BE2C (cell line): ENCODE measurements at regions not wholly inside any gene's neighbourhood (a gene's known extent, or its start where the extent isn't known, plus 50 kb on each side); places are given as distances from the start of the nearest gene placed in this dataset.
"Not testable (repeated sequence)": the region's sequence is repeated elsewhere in the genome, so short reads cannot be mapped to it uniquely, and the experiment has no call there.

Experiments used
- DNase-seq: peaks from one replicate; pipeline ENCODE4 v3.0.0-alpha.2; 2020
- H3K27me3 ChIP-seq: fragments of 250-450 bp; sonication (Bioruptor Pico); 2 replicates; pipeline ENCODE4 v1.5.1; 2020; ENCODE audit warnings: mild to moderate bottlenecking
- H3K36me3 ChIP-seq: fragments of 250-450 bp; sonication (Bioruptor Pico); 2 replicates; pipeline ENCODE4 v1.5.1; 2020; ENCODE audit warnings: mild to moderate bottlenecking
- H3K4me1 ChIP-seq: fragments of 250-450 bp; sonication (Bioruptor Pico); 2 replicates; pipeline ENCODE4 v1.5.1; 2020
- H3K4me3 ChIP-seq: 2 replicates; pipeline ENCODE4 v1.5.1; 2011; ENCODE audit warnings: low read depth, low read length
- H3K9me3 ChIP-seq: fragments of 250-450 bp; sonication (Bioruptor Pico); 2 replicates; pipeline ENCODE4 v1.5.1; 2020
- TF ChIP-seq, protein P1 (sequence below): IDR thresholded peaks from 2 replicates; pipeline ENCODE4 v1.5.1; 2012; ENCODE audit warnings: mild to moderate bottlenecking, low read depth, low read length

DNA sequence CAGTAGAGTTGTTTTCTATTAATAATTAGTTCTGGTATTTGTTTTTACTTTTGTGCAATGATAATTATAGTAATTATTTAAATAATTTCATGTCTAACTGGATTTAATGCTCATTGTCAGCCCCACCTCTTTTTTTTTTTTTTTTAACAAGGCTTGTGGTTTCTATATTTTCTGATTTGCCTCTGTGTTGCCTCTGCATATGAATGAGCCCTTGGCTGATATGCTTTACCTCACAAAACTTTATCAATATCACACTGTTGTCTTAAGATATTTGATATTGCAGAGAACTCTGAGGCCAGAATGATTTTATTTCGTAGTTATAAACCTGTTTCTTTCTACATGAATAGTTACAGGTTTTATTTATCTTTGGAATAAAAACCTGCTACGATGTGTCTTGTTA is 116.2 kb upstream of the ATP2B1 start:
- Histone ChIP-seq H3K9me3 (no peaks in the 10 kb centered on the region; the same call in 1 of the 2 replicates), H3K4me1 (no peaks in the 10 kb centered on the region; the same call in 1 of the 2 replicates), H3K36me3 (no peaks in the 10 kb centered on the region), H3K27me3 (no peaks in the 10 kb centered on the region), H3K4me3 (no peak overlapping the region)
- DNase-seq: no peak
- TF ChIP-seq, protein P1, sequence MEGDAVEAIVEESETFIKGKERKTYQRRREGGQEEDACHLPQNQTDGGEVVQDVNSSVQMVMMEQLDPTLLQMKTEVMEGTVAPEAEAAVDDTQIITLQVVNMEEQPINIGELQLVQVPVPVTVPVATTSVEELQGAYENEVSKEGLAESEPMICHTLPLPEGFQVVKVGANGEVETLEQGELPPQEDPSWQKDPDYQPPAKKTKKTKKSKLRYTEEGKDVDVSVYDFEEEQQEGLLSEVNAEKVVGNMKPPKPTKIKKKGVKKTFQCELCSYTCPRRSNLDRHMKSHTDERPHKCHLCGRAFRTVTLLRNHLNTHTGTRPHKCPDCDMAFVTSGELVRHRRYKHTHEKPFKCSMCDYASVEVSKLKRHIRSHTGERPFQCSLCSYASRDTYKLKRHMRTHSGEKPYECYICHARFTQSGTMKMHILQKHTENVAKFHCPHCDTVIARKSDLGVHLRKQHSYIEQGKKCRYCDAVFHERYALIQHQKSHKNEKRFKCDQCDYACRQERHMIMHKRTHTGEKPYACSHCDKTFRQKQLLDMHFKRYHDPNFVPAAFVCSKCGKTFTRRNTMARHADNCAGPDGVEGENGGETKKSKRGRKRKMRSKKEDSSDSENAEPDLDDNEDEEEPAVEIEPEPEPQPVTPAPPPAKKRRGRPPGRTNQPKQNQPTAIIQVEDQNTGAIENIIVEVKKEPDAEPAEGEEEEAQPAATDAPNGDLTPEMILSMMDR: no peak

DNA sequence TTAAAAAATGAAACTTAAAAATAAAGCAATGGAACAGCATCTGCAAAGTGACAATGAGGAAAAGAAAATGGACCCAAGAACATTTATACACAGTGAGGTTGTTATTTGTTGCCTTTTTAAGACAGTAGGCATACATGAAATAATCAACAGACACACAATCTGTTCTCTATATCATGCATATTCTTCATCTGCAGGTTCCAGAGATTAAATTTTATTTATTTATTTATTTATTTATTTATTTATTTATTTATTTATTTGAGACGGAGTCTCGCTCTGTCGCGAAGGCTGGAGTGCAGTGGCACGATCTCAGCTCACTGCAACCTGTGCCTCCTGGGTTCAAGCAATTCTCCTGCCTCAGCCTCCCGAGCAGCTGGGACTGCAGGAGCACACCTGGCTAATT is 114.4 kb upstream of the ATP2B1 start:
- not testable (repeated sequence) for H3K9me3 ChIP-seq, DNase-seq, H3K4me3 ChIP-seq, H3K27me3 ChIP-seq, H3K36me3 ChIP-seq, H3K4me1 ChIP-seq

DNA sequence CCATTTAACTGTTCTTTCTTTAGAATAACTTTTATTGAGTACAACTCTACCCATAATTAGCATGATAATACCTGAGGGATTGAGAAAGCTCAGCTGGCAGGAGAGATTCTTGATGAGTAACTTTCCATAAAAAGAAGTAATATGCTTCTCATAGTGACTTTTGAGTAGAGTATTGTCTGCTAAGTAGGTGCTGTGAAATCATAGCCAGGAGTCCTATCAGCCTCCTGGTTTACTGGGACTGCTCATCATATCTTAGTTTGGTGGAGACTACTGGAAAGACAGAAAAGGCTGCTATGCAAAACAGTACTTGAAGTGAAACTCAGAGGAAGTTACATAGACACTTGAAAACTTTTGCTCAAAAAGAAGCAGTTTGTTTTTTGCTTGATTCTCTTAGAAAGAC is 113.3 kb upstream of the ATP2B1 start:
- no peak overlapping the region for H3K4me3 ChIP-seq
- H3K27me3 ChIP-seq: no peaks in the 10 kb centered on the region
- H3K36me3 ChIP-seq: no peaks in the 10 kb centered on the region
- TF ChIP-seq, protein P1: no peak
- H3K9me3 ChIP-seq: no peaks in the 10 kb centered on the region; the same call in 1 of the 2 replicates
- no peaks in the 10 kb centered on the region for H3K4me1 ChIP-seq
- no peak for DNase-seq

DNA sequence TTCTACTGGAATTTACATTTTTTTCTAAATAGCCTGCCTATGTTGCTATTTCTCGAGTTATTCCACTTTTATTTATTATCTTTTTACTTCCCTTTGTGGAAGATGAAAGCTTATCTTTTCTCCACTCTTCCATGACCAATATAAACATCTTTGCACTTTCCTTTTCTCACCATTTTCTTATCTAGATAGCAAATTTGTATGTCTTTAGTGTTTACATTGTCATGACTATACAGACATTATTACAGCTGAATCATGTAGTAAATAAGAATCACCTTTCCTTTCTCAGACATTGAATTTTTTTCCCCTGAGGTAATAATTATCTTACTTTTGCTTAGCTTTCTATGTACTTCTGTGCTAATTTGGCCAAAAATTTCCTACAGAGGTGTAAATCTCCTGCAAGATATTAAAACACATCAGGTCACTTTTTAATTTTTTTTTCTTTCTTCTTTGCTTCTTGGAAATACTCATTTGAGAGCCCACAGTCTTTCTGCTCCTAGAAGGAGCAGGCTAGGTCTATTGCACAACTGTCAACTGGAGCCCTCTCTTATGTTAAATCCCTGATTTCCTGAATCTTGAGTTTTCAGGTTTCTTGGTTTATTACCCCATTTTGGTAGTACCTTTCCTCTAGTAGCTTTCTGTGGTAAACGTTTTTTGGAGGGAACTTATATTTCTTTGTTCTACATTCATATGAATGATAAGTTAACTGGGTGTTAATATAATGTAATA is 109.0 kb upstream of the ATP2B1 start:
- no peak overlapping the region for H3K4me3 ChIP-seq
- H3K36me3 ChIP-seq: no peaks in the 10 kb centered on the region
- TF ChIP-seq, protein P1: no peak
- no peaks in the 10 kb centered on the region; the same call in 1 of the 2 replicates for H3K9me3 ChIP-seq
- H3K4me1 ChIP-seq: no peaks in the 10 kb centered on the region
- no peaks in the 10 kb centered on the region for H3K27me3 ChIP-seq
- no peak for DNase-seq

DNA sequence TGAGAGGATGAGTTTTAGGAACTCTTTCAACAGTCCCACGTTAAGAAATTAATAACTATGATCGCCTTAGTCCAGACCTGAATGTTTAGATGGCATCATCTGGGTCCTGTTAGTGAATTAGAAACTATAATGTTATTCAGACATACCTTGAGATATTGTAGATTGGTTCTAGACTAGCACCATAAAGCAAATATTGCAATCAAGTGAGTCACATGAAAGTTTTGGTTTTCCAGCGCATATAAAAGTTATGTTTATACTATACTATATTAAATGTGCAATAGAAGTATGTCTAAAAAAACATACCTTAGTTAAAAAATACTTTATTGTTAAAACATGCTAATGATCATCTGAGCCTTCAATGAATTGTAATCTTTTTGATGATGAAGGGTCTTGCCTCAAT is 106.6 kb upstream of the ATP2B1 start:
- Histone ChIP-seq H3K27me3 (no peaks in the 10 kb centered on the region), H3K4me3 (no peak overlapping the region), H3K9me3 (no peaks in the 10 kb centered on the region), H3K4me1 (no peaks in the 10 kb centered on the region), H3K36me3 (no peaks in the 10 kb centered on the region)
- TF ChIP-seq, protein P1: no peak
- no peak for DNase-seq

DNA sequence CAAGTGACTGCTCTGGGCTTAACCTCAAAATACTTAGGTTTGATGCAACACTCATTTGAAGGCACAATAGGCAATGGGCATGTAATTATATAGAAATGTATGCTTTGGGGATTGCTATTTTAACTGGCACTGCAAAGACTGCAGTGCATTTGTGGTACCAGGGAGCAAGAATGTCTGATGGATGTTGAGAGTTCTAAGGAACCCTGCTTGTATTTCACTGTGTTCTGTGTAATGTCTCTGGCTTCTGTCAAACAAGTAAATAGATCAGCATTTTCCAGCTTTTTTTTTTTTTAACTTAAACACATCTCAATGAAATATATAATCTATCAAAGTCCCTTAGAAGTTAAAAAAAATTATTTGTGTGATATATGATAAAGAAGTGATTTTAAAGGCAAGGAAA is 94.8 kb upstream of the ATP2B1 start:
- no peak for DNase-seq
- H3K4me3 ChIP-seq: no peak overlapping the region
- peaks cover 6% of the 10 kb centered on the region; the same call in 1 of the 2 replicates for H3K4me1 ChIP-seq
- no peaks in the 10 kb centered on the region; the same call in 1 of the 2 replicates for H3K9me3 ChIP-seq
- no peaks in the 10 kb centered on the region for H3K36me3 ChIP-seq
- TF ChIP-seq, protein P1: no peak
- no peaks in the 10 kb centered on the region for H3K27me3 ChIP-seq

DNA sequence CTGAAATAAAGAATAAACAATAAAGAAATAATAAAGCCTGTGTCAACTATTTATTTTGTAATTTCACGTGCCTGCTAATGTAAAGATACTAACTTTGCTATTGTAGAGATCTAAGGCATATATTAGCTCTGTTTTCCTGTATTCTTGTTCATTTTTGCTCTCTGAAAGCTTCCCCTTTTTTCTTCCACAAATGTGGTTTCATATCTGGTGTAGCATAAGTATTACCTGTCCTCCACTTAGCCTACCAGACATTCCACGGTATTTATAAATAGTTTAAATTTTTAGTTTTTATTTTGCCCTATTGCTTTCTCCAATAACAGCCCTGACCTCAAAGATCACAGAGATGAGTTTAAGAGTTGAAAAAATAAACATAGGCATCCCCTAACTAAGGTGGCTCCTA is 92.6 kb upstream of the ATP2B1 start:
- no peak for DNase-seq

More for the DNA sequence above, 92.6 kb upstream of the ATP2B1 start:
- Histone ChIP-seq H3K36me3 (no peaks in the 10 kb centered on the region), H3K4me1 (peaks cover 6% of the 10 kb centered on the region; the same call in 1 of the 2 replicates), H3K27me3 (no peaks in the 10 kb centered on the region), H3K4me3 (no peak overlapping the region), H3K9me3 (no peaks in the 10 kb centered on the region; the same call in 1 of the 2 replicates)
- TF ChIP-seq, protein P1: no peak
